NT2/D1 (cell line): ENCODE measurements at regions not wholly inside any gene's neighbourhood (a gene's known extent, or its start where the extent isn't known, plus 50 kb on each side); places are given as distances from the start of the nearest gene placed in this dataset.

Source experiments
- YY1 ChIP-seq: IDR thresholded peaks from 2 replicates; pipeline ENCODE4 v1.6.1; 2011; ENCODE audit not compliant: insufficient read length, insufficient read depth
- ZNF274 ChIP-seq: IDR thresholded peaks from 2 replicates; pipeline ENCODE4 v1.6.1; 2011; ENCODE audit warnings: mild to moderate bottlenecking, low read depth, low read length

DNA sequence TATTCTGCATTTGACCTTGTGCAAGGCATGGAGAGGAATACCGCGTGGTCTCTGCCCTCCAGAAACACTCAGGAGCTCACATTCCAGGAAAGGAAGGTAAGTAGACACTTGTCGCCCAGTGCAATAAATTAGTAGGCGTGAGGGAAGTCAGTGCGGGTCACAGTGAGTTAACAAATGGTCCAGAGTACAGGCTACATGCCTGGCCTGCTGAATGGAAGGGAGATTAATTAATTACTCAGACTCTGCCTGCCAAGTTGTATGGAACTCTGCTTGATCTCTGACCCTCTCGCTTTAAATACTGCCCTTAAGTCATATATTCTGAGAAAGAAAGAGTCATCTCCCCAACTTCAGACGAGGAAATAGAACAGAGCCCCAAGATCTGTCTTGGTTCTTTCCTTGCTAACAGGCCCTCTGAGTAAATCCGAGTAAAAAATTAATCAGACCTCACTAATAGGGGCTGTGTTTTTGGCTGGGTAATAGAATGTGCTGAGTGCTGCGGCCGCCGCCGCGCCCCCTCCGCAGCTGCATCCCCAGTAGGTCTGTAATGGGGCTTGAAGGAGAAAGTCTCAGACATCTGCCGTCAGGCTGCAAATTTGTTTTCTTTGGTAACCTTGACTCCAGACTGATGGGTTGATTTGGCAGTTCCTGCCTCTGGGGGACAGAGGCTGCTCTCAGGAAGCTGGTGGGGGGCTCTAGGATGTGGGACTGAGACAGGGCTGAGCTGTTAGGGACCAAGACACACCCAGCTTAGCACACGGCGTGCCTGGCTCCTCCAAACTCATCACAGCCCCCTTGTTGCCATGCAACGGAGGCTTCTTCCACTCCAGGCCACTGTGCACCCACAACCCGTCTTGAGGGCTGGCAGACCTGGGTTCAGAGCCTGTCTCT is 144.4 kb downstream of the NSG2 start:
- no peak for TF ChIP-seq YY1
- TF ChIP-seq ZNF274, result no peak
